IMR-90 (cell line): ENCODE measurements at regions not wholly inside any gene's neighbourhood (a gene's known extent, or its start where the extent isn't known, plus 50 kb on each side); places are given as distances from the start of the nearest gene placed in this dataset.

Source experiments
- ATAC-seq: fragments of 200-7000 bp; cut with Tn5 transposase; 2 replicates; pipeline ENCODE4 v1.9.1; 2020; ENCODE audit warnings: low read depth, mild to moderate bottlenecking, moderate library complexity
- BruUV-seq: library from RNA; stranded (reverse); fragments of 400-500 nt; replicated peaks from 2 replicates; lab custom pipeline; 2021; lab: Mats Ljungman, UMichigan
- CTCF ChIA-PET: fragments of 300-600 bp; formaldehyde crosslinking; extraction: SDS; loops from one replicate; lab custom pipeline; 2021; ENCODE audit warnings: antibody characterized with exemption; lab: Yijun Ruan, JAX
- POLR2A ChIA-PET: fragments of 300-600 bp; sonication (Branson Sonifier 250); formaldehyde crosslinking; loops from one replicate; lab custom pipeline; 2022; ENCODE audit warnings: antibody characterized with exemption; ENCODE audit not compliant: unreplicated experiment; lab: Charles Lee
- DNase-seq: peaks from one replicate; pipeline ENCODE4 v3.0.0; 2013
- H2AFZ ChIP-seq: replicated peaks from 2 replicates; pipeline ENCODE3; 2013; ENCODE audit warnings: low read length, mild to moderate bottlenecking; ENCODE audit not compliant: poor library complexity
- H2AK5ac ChIP-seq: 2 replicates; pipeline ENCODE4 v1.6.1; 2013; ENCODE audit warnings: low read depth, low read length, inconsistent platforms
- H2AK9ac ChIP-seq: replicated peaks from 2 replicates; pipeline ENCODE3; 2013; ENCODE audit warnings: mild to moderate bottlenecking, low read depth, low read length, moderate library complexity; ENCODE audit not compliant: poor library complexity
- H2BK120ac ChIP-seq: 2 replicates; pipeline ENCODE4 v1.6.1; 2013; ENCODE audit warnings: low read depth, low read length, inconsistent platforms
- H2BK15ac ChIP-seq: 3 replicates; pipeline ENCODE4 v1.6.1; 2013; ENCODE audit warnings: low read depth, low read length, inconsistent platforms
- H2BK20ac ChIP-seq: 2 replicates; pipeline ENCODE4 v1.6.1; 2013; ENCODE audit warnings: low read depth, mild to moderate bottlenecking, inconsistent platforms, low read length, moderate library complexity
- H2BK5ac ChIP-seq: 2 replicates; pipeline ENCODE4 v1.6.1; 2013; ENCODE audit warnings: mild to moderate bottlenecking, low read depth, low read length, inconsistent platforms; ENCODE audit not compliant: poor library complexity, severe bottlenecking
- H3K14ac ChIP-seq: replicated peaks from 2 replicates; pipeline ENCODE4 v1.6.1; 2013; ENCODE audit warnings: low read depth, low read length, inconsistent platforms
- H3K18ac ChIP-seq: 2 replicates; pipeline ENCODE4 v1.6.1; 2013; ENCODE audit warnings: low read depth, low read length, control low read depth
- H3K23ac ChIP-seq: 2 replicates; pipeline ENCODE4 v1.6.1; 2013; ENCODE audit warnings: low read depth, low read length, inconsistent platforms
- H3K27ac ChIP-seq: 2 replicates; pipeline ENCODE4 v1.5.1; 2013; ENCODE audit warnings: mild to moderate bottlenecking, control low read depth, low read length; ENCODE audit not compliant: insufficient read depth
- H3K27me3 ChIP-seq: 2 replicates; pipeline ENCODE4 v1.6.1; 2013; ENCODE audit warnings: low read length; ENCODE audit not compliant: control insufficient read depth, insufficient read depth
- H3K36me3 ChIP-seq: 2 replicates; pipeline ENCODE4 v1.6.1; 2013; ENCODE audit warnings: low read length, mixed read lengths; ENCODE audit not compliant: control insufficient read depth, insufficient read depth
- H3K4ac ChIP-seq: 2 replicates; pipeline ENCODE4 v1.6.1; 2013; ENCODE audit warnings: low read depth, low read length, inconsistent platforms
- H3K4me1 ChIP-seq: 2 replicates; pipeline ENCODE4 v1.6.1; 2013; ENCODE audit warnings: low read length, mixed read lengths; ENCODE audit not compliant: control insufficient read depth, insufficient read depth
- H3K4me2 ChIP-seq: 2 replicates; pipeline ENCODE4 v1.6.1; 2013; ENCODE audit warnings: low read depth, mild to moderate bottlenecking, control low read depth, low read length, moderate library complexity
- H3K4me3 ChIP-seq: 2 replicates; pipeline ENCODE4 v1.5.1; 2013; ENCODE audit warnings: low read depth, mild to moderate bottlenecking, control low read depth, low read length, moderate library complexity; ENCODE audit not compliant: insufficient read depth
- H3K56ac ChIP-seq: 2 replicates; pipeline ENCODE4 v1.6.1; 2013; ENCODE audit warnings: low read length, inconsistent platforms; ENCODE audit not compliant: insufficient read depth; ENCODE audit errors: extremely low read depth
- H3K79me1 ChIP-seq, 2 experiments: 2 replicates each; pipeline ENCODE4 v1.6.1; 2013; ENCODE audit warnings: low read length in 2 of 2, inconsistent platforms in 1 of 2, low read depth in 1 of 2
- H3K9ac ChIP-seq: 2 replicates; pipeline ENCODE4 v1.6.1; 2013; ENCODE audit warnings: low read depth, low read length, control low read depth
- H3K9me1 ChIP-seq: 2 replicates; pipeline ENCODE4 v1.6.1; 2013; ENCODE audit warnings: low read length, inconsistent platforms; ENCODE audit not compliant: insufficient read depth
- H3K9me3 ChIP-seq: 2 replicates; pipeline ENCODE4 v1.6.1; 2013; ENCODE audit warnings: low read length; ENCODE audit not compliant: control insufficient read depth, insufficient read depth
- H4K20me1 ChIP-seq: 2 replicates; pipeline ENCODE4 v1.6.1; 2013; ENCODE audit warnings: low read length, inconsistent platforms; ENCODE audit not compliant: insufficient read depth
- H4K5ac ChIP-seq: 2 replicates; pipeline ENCODE4 v1.6.1; 2013; ENCODE audit warnings: mild to moderate bottlenecking, low read depth, low read length, control low read depth
- H4K8ac ChIP-seq, 2 experiments: 2 replicates each; pipeline ENCODE4 v1.6.1; 2013; ENCODE audit warnings: low read depth in 2 of 2, low read length in 2 of 2, control low read depth in 1 of 2, inconsistent platforms in 1 of 2
- H4K91ac ChIP-seq: 2 replicates; pipeline ENCODE4 v1.6.1; 2013; ENCODE audit warnings: low read depth, low read length, inconsistent platforms; ENCODE audit not compliant: insufficient read depth
- BHLHE40 ChIP-seq: fragments of 150-350 bp; IDR thresholded peaks from 2 replicates; pipeline ENCODE4 v1.6.1; 2016; ENCODE audit warnings: mild to moderate bottlenecking, low read depth, low read length
- CEBPB ChIP-seq: IDR thresholded peaks from 2 replicates; pipeline ENCODE4 v1.6.1; 2012; ENCODE audit warnings: low read depth, low read length, improper control_type of control experiment
- CHD1 ChIP-seq: IDR thresholded peaks from 2 replicates; pipeline ENCODE4 v1.6.1; 2012; ENCODE audit warnings: low read depth, low read length, improper control_type of control experiment
- CTCF ChIP-seq: conservative IDR thresholded peaks from 2 replicates; pipeline ENCODE4 v1.5.1; 2012; ENCODE audit warnings: mild to moderate bottlenecking, low read depth, low read length, improper control_type of control experiment
- ELK1 ChIP-seq: fragments of 150-350 bp; IDR thresholded peaks from 2 replicates; pipeline ENCODE4 v1.6.1; 2016; ENCODE audit warnings: low read depth, mild to moderate bottlenecking, low read length, moderate library complexity, borderline replicate concordance
- FOS ChIP-seq: fragments of 150-350 bp; IDR thresholded peaks from 2 replicates; pipeline ENCODE4 v1.6.1; 2016; ENCODE audit warnings: low read depth, low read length
- MXI1 ChIP-seq: IDR thresholded peaks from 2 replicates; pipeline ENCODE4 v1.6.1; 2012; ENCODE audit warnings: low read depth, mild to moderate bottlenecking, low read length, moderate library complexity, borderline replicate concordance
- NFE2L2 ChIP-seq: fragments of 150-350 bp; IDR thresholded peaks from 2 replicates; pipeline ENCODE4 v1.6.1; 2016; ENCODE audit warnings: low read depth, mild to moderate bottlenecking, low read length
- RAD21 ChIP-seq: IDR thresholded peaks from 2 replicates; pipeline ENCODE4 v1.6.1; 2012; ENCODE audit warnings: low read length, improper control_type of control experiment
- RCOR1 ChIP-seq: IDR thresholded peaks from 2 replicates; pipeline ENCODE4 v1.6.1; 2012; ENCODE audit warnings: mild to moderate bottlenecking, low read length, improper control_type of control experiment; ENCODE audit not compliant: insufficient replicate concordance
- RFX5 ChIP-seq: IDR thresholded peaks from 2 replicates; pipeline ENCODE4 v1.8.0; 2012; ENCODE audit warnings: low read depth, mild to moderate bottlenecking, low read length, moderate library complexity
- WGBS, 2 experiments: methylation state at CpG; one replicate each; pipeline versions ENCODE4 v1.1.5 to v1.1.7; 2013; ENCODE audit warnings: missing lambda C conversion rate in 2 of 2; ENCODE audit not compliant: insufficient read length in 1 of 2; ENCODE audit errors: extremely low coverage in 2 of 2; 5-methylcytosine and 5-hydroxymethylcytosine counted together
- dilution Hi-C: fragments of 300-500 bp; cut with HindIII; formaldehyde crosslinking; loops from one replicate; pipeline ENCODE4 v1.14.3; 2018; ENCODE audit warnings: low sequenced_read_pairs; ENCODE audit not compliant: unreplicated experiment
- in situ Hi-C: fragments of 300-500 bp; cut with MboI; formaldehyde crosslinking; loops from 3 replicates; pipeline ENCODE4 v1.14.3; 2019; ENCODE audit warnings: low sequenced_read_pairs, inconsistent platforms, mixed read lengths
- intact Hi-C: fragments of 100-400 bp; cut with micrococcal nuclease; formaldehyde crosslinking; loops from 2 replicates; pipeline ENCODE4 v1.10.0; 2022
- TF ChIP-seq, protein P1 (sequence below): fragments of 150-350 bp; IDR thresholded peaks from 2 replicates; pipeline ENCODE4 v1.6.1; 2017; ENCODE audit warnings: mild to moderate bottlenecking, antibody characterized with exemption, low read length, low read depth

- Histone ChIP-seq H3K9me3 (peaks cover 4% of the 10 kb centered on the region), H3K4me2 (no peak overlapping the region), H3K9ac (no peak overlapping the region), H2AK5ac (no peak overlapping the region), H3K4me3 (no peak overlapping the region), H3K18ac (no peak overlapping the region), H4K8ac (no peak overlapping the region), H3K27me3 (no peaks in the 10 kb centered on the region), H2BK15ac (no peak overlapping the region), H4K91ac (no peak overlapping the region), H3K14ac (no peak overlapping the region), H4K20me1 (no peaks in the 10 kb centered on the region), H2AK9ac (no peak overlapping the region), H2AFZ (no peak overlapping the region), H2BK20ac (no peak overlapping the region), H3K79me1 (no peaks in the 10 kb centered on the region), H3K27ac (no peak overlapping the region), H3K36me3 (no peaks in the 10 kb centered on the region), H3K56ac (no peak overlapping the region), H3K9me1 (no peaks in the 10 kb centered on the region), H2BK5ac (no peak overlapping the region), H3K4me1 (no peaks in the 10 kb centered on the region), H2BK120ac (no peak overlapping the region), H4K5ac (no peak overlapping the region), H3K4ac (no peak overlapping the region), H3K23ac (no peak overlapping the region)
- DNase-seq = no peak
- ChIA-PET POLR2A (no interaction called here), CTCF (no interaction called here)
- intact Hi-C loops (no loop called here), dilution Hi-C loops (no loop called here), in situ Hi-C loops (no loop called here)
- no peak for TF ChIP-seq RCOR1
- no peak for TF ChIP-seq RAD21
- no peak for TF ChIP-seq FOS
- TF ChIP-seq CHD1 = no peak
- TF ChIP-seq ELK1 = no peak
- TF ChIP-seq NFE2L2 = no peak
- no peak for TF ChIP-seq RFX5
- no peak for TF ChIP-seq BHLHE40
- TF ChIP-seq CTCF = no peak
- TF ChIP-seq, protein P1, sequence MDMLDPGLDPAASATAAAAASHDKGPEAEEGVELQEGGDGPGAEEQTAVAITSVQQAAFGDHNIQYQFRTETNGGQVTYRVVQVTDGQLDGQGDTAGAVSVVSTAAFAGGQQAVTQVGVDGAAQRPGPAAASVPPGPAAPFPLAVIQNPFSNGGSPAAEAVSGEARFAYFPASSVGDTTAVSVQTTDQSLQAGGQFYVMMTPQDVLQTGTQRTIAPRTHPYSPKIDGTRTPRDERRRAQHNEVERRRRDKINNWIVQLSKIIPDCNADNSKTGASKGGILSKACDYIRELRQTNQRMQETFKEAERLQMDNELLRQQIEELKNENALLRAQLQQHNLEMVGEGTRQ = no peak
- TF ChIP-seq MXI1 = no peak
- no peak for TF ChIP-seq CEBPB
- WGBS, 2 experiments = no CpG with 5 or more reads among the region's 6 CpGs
- ATAC-seq = no peak
- no TSS peak for BruUV-seq
Measured at GRCh38 chr2:107337209-107337898, 451.4 kb upstream of the ST6GAL2 start.
